LNCaP clone FGC (cell line): ENCODE measurements at regions not wholly inside any gene's neighbourhood (a gene's known extent, or its start where the extent isn't known, plus 50 kb on each side); places are given as distances from the start of the nearest gene placed in this dataset.

ENCODE experiments used
- DNase-seq: peaks from one replicate; pipeline ENCODE4 v3.0.0-alpha.2; 2011; ENCODE audit warnings: low read depth
- H3K4me3 ChIP-seq: 2 replicates; pipeline ENCODE4 v1.5.1; 2011; ENCODE audit warnings: mild to moderate bottlenecking, low read depth, low read length, control low read depth
- TF ChIP-seq, protein P1 (sequence below): IDR thresholded peaks from 2 replicates; pipeline ENCODE4 v1.5.1; 2012; ENCODE audit warnings: mild to moderate bottlenecking; ENCODE audit not compliant: control insufficient read depth, insufficient read depth; ENCODE audit errors: extremely low read depth

DNA sequence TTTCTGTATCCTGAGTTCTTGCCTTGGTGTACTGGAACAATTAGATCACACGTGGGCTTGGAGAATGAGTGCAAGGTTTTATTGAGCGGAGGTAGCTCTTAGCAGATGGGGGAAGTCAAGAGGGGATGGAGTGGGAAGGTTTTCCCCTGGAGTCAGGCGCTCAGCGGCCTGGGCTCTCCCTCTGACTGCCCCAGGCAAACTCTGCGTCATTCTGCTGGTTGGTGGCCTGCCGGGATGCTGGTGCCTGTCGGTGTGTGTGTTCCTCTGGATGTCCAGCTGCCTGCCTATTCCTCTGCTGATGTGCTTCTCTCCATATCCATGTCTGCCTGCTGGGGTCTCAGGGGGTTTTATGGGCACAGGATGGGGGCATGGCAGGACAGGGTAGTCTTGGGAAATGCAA lies 111.0 kb downstream of the TRIB2 start:
- DNase-seq = no peak
- no peak overlapping the region for H3K4me3 ChIP-seq
- TF ChIP-seq, protein P1, sequence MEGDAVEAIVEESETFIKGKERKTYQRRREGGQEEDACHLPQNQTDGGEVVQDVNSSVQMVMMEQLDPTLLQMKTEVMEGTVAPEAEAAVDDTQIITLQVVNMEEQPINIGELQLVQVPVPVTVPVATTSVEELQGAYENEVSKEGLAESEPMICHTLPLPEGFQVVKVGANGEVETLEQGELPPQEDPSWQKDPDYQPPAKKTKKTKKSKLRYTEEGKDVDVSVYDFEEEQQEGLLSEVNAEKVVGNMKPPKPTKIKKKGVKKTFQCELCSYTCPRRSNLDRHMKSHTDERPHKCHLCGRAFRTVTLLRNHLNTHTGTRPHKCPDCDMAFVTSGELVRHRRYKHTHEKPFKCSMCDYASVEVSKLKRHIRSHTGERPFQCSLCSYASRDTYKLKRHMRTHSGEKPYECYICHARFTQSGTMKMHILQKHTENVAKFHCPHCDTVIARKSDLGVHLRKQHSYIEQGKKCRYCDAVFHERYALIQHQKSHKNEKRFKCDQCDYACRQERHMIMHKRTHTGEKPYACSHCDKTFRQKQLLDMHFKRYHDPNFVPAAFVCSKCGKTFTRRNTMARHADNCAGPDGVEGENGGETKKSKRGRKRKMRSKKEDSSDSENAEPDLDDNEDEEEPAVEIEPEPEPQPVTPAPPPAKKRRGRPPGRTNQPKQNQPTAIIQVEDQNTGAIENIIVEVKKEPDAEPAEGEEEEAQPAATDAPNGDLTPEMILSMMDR = no peak

DNA sequence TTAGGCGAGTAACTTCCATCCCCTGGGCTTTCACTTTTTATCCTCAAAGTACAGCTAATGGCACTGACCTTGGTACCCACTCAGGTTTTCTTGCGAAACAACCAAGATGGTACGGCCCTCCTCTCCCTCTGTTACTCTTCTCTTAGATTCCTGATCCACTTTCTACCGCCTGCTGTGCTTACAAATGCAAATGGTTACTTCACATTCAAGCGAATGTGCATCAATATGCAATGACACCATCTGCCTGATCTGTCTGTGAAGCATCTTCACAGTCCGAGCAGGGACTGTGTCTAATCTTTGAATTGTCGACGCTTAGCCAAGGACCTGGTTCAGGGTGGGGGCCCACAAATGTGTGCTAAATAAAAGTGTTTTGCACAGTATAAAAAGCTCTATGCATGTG lies 112.2 kb downstream of the TRIB2 start:
- H3K4me3 ChIP-seq = no peak overlapping the region
- TF ChIP-seq, protein P1 = no peak
- DNase-seq = no peak

DNA sequence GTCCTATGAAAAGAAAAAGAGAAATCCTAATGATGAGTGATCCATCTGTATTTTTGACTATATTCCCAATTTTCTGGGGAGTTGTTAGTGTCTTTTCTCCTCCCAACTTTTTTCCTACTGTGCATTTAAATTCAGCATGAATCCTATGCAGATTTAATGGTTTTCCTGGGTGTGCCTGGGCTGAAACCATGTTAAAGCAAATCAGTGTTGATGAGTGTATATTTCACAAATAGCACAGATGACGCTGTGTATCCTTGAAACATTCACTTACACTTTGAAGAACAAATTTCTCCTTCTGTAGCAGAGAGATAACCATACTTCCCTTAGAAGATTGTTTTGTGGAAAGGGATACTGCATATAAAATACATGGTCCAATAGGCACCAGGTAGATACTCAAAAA lies 114.3 kb downstream of the TRIB2 start:
- TF ChIP-seq, protein P1 = no peak
- no peak for DNase-seq
- H3K4me3 ChIP-seq = no peak overlapping the region

DNA sequence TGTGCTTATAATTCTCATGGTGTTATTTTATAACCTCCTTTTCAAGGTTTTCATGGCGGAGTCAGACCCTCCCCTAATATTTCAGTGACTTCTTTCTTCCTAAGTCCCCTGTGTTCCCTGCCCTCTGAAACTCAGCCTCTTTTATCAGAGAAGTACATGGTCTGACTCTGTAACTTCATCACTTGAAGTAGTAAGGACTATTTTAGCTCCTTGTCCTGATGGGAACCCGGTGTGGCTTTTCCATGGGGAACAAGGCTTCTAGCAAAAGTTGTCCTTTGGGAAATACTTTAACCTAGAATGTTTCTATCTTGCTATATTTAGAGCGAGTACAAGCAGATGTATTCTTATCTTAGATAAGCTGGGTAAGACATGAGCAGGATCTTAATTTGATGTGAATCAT lies 117.5 kb downstream of the TRIB2 start:
- H3K4me3 ChIP-seq = no peak overlapping the region
- no peak for DNase-seq
- TF ChIP-seq, protein P1 = no peak

DNA sequence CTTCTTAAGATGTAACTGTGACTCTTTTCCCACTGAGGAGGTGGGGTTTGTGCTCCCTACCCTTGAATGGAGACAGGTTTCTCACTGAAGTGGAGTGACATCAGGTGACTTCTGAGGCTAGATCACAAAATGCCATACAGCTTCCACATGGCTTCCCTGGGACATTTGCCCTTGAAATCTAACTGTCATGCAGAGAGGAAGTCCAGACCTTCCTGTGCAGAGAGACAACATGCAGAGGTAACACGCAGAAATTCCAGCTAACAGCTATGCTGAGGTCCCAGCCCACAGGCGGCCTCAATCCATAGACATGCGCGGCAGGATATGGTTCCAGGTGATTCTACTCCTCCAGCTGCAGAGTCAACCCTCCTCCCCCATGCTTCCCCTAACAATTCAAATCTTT lies 119.0 kb downstream of the TRIB2 start:
- TF ChIP-seq, protein P1 = no peak
- H3K4me3 ChIP-seq = no peak overlapping the region
- DNase-seq = no peak

DNA sequence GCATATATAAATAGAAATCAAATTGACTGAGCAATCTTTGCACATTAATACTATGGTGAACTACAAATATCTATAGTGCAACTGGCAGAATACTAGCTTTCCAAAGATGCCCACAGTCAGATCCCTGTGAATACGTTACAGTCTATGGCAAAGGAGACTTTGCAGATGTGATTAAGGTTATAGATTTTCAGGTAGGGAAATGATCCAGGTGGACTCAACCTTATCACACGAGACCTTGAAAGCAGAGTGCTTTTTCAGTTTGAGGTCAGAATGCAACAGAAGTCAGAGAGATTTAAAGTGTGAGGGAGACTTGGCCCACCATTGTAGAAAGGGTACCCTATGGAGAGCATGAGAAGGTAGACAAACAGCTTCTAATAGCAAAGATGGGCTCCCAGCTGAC lies 122.6 kb downstream of the TRIB2 start:
- H3K4me3 ChIP-seq = no peak overlapping the region
- no peak for DNase-seq
- TF ChIP-seq, protein P1 = no peak

DNA sequence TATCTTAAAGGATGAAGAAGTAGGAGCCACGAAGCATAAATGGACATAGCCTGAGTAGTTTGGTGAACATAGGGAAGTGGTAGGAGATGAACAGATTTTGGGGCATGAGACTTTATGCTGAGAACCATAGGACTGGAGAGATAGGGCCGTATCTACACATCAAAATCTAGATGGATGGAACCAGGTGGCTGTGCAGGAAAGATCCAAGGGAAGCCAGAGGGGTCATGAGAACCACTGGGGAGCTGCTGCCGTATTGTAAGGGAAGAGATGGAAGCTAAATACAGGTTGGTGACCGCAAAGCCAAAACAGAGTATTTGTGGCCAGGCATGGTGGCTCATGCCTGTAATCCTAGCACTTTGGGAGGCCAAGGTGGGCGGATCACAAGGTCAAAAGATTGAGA lies 124.3 kb downstream of the TRIB2 start:
- TF ChIP-seq, protein P1 = no peak
- H3K4me3 ChIP-seq = no peak overlapping the region

More for the DNA sequence above, 124.3 kb downstream of the TRIB2 start:
- DNase-seq = no peak
